SK-N-SH treated with all-trans-retinoic acid at 6 μM for 48 hours (cell line): ENCODE measurements at regions not wholly inside any gene's neighbourhood (a gene's known extent, or its start where the extent isn't known, plus 50 kb on each side); places are given as distances from the start of the nearest gene placed in this dataset.

Experiments
- ATAC-seq: fragments of 200-7000 bp; cut with Tn5 transposase; 3 replicates; pipeline ENCODE4 v1.9.1; 2020; ENCODE audit warnings: mild to moderate bottlenecking, moderate library complexity
- ARNTL ChIP-seq: fragments of 450-650 bp; formaldehyde crosslinking; IDR thresholded peaks from 2 replicates; pipeline ENCODE4 v1.5.0; 2020; ENCODE audit warnings: low read depth, mild to moderate bottlenecking, moderate library complexity, borderline replicate concordance
- BACH2 ChIP-seq: fragments of 250-450 bp; sonication (Bioruptor Pico); IDR thresholded peaks from 2 replicates; pipeline ENCODE4 v1.9.0; 2021; ENCODE audit warnings: mild to moderate bottlenecking, borderline replicate concordance
- CSDC2 ChIP-seq: fragments of 250-450 bp; sonication (Bioruptor Pico); IDR thresholded peaks from 2 replicates; pipeline ENCODE4 v1.5.0; 2020; ENCODE audit warnings: mild to moderate bottlenecking, moderate library complexity
- ESRRG ChIP-seq: fragments of 250-450 bp; sonication (Bioruptor Pico); IDR thresholded peaks from 2 replicates; pipeline ENCODE4 v1.6.1; 2021; ENCODE audit warnings: mild to moderate bottlenecking
- GLIS3 ChIP-seq: fragments of 250-450 bp; sonication (Bioruptor Pico); IDR thresholded peaks from 2 replicates; pipeline ENCODE4 v1.5.0; 2020; ENCODE audit warnings: mild to moderate bottlenecking, moderate library complexity
- ISL1 ChIP-seq: fragments of 250-450 bp; sonication (Bioruptor Pico); IDR thresholded peaks from 2 replicates; pipeline ENCODE4 v2.1.2; 2022; ENCODE audit warnings: mild to moderate bottlenecking, moderate library complexity
- OSR1 ChIP-seq: fragments of 250-450 bp; sonication (Bioruptor Pico); IDR thresholded peaks from 2 replicates; pipeline ENCODE4 v1.8.0; 2022; ENCODE audit warnings: moderate library complexity, mild to moderate bottlenecking, inconsistent platforms
- PPARA ChIP-seq: fragments of 250-450 bp; sonication (Bioruptor Pico); IDR thresholded peaks from 2 replicates; pipeline ENCODE4 v1.5.0; 2020; ENCODE audit warnings: mild to moderate bottlenecking, borderline replicate concordance
- RARB ChIP-seq: fragments of 250-450 bp; sonication (Bioruptor Pico); IDR thresholded peaks from 2 replicates; pipeline ENCODE4 v1.8.0; 2021; ENCODE audit warnings: mild to moderate bottlenecking, moderate library complexity
- SNAI2 ChIP-seq: fragments of 250-450 bp; sonication (Bioruptor Pico); IDR thresholded peaks from 2 replicates; pipeline ENCODE4 v1.5.0; 2020; ENCODE audit warnings: mild to moderate bottlenecking, moderate library complexity
- TCF4 ChIP-seq: fragments of 250-450 bp; sonication (Bioruptor Pico); IDR thresholded peaks from 2 replicates; pipeline ENCODE4 v1.8.0; 2021; ENCODE audit warnings: mild to moderate bottlenecking, moderate library complexity, borderline replicate concordance
- TOX ChIP-seq: fragments of 250-450 bp; sonication (Bioruptor Pico); IDR thresholded peaks from 2 replicates; pipeline ENCODE4 v1.8.0; 2021; ENCODE audit warnings: mild to moderate bottlenecking, moderate library complexity, borderline replicate concordance
- ZNF70 ChIP-seq: fragments of 450-650 bp; formaldehyde crosslinking; IDR thresholded peaks from 2 replicates; pipeline ENCODE4 v1.5.0; 2020; ENCODE audit warnings: mild to moderate bottlenecking, moderate library complexity
- ZNF8 ChIP-seq: fragments of 450-650 bp; formaldehyde crosslinking; IDR thresholded peaks from 2 replicates; pipeline ENCODE4 v1.5.0; 2020; ENCODE audit warnings: mild to moderate bottlenecking, moderate library complexity
- TF ChIP-seq, protein P1 (sequence below): fragments of 250-450 bp; sonication (Bioruptor Pico); IDR thresholded peaks from 2 replicates; pipeline ENCODE4 v1.8.0; 2020; ENCODE audit warnings: mild to moderate bottlenecking, moderate library complexity, borderline replicate concordance
- TF ChIP-seq, protein P2 (sequence below): fragments of 250-450 bp; sonication (Bioruptor Pico); IDR thresholded peaks from 2 replicates; pipeline ENCODE4 v1.8.0; 2021; ENCODE audit warnings: low read depth, mild to moderate bottlenecking, moderate library complexity, borderline replicate concordance
- TF ChIP-seq, protein P3 (sequence below): fragments of 250-450 bp; sonication (Bioruptor Pico); IDR thresholded peaks from 2 replicates; pipeline ENCODE4 v1.5.1; 2020; ENCODE audit warnings: low read depth, mild to moderate bottlenecking, moderate library complexity
- TF ChIP-seq, protein P4 (sequence below): fragments of 250-450 bp; sonication (Bioruptor Pico); IDR thresholded peaks from 2 replicates; pipeline ENCODE4 v1.5.1; 2021; ENCODE audit warnings: mild to moderate bottlenecking, moderate library complexity
- TF ChIP-seq, protein P5 (sequence below): fragments of 250-450 bp; sonication (Bioruptor Pico); IDR thresholded peaks from 2 replicates; pipeline ENCODE4 v1.5.0; 2020; ENCODE audit warnings: mild to moderate bottlenecking, moderate library complexity

DNA sequence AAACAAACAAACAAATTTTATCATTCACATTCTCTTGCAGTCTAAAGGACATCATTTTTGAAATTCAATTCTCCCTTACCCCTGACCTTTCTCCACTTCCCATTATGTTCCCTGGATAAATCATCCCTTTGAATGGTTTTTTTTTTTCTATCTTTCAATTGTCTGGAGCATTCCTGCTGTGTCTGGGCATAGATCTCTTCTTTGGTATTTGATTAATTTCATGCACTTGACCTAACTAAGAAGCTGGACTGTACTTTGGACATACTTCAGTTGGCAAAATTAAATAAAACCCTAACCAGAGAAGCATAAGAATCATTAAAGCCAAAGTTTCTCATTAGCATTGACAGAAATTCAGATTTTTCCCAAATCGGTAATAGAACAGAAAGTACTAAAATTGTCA, 163.6 kb upstream of the BMP4 start:
- TF ChIP-seq BACH2 (CRISPR knock-in tag) (no peak), CSDC2 (no peak), ISL1 (no peak), ZNF8 (CRISPR knock-in tag) (no peak), ARNTL (CRISPR knock-in tag) (no peak), GLIS3 (CRISPR knock-in tag) (no peak), RARB (no peak), PPARA (CRISPR knock-in tag) (no peak)
- TF ChIP-seq, all 23 proteins: peak for 0
- no peak for ATAC-seq

DNA sequence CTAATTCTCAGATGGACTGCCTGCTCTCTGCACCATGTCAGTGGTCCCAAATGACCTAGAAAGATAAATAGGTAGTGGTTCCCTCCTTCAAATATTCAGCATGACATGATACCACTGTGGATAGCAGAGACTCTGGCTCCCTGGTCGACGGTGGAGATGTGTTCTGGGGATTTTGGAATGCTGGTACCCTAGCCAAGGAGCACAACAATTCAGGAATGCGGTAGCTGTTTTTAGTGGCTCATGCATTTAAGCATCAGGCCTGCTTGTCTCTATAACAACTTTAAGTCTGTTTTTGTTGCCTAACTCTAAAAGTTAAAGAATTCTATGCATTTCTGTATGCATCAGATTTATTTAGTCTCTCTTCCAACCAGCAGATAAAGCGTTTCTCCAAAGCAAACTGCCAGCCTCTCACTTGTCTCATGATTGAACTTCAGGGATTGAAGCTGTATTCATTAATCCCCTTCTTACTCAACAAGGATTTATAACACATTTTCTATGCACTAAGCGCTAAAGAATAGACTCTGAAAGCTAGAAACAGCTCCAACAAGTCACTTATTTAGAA, 164.9 kb upstream of the BMP4 start:
- no peak for ATAC-seq
- TF ChIP-seq, protein P1, sequence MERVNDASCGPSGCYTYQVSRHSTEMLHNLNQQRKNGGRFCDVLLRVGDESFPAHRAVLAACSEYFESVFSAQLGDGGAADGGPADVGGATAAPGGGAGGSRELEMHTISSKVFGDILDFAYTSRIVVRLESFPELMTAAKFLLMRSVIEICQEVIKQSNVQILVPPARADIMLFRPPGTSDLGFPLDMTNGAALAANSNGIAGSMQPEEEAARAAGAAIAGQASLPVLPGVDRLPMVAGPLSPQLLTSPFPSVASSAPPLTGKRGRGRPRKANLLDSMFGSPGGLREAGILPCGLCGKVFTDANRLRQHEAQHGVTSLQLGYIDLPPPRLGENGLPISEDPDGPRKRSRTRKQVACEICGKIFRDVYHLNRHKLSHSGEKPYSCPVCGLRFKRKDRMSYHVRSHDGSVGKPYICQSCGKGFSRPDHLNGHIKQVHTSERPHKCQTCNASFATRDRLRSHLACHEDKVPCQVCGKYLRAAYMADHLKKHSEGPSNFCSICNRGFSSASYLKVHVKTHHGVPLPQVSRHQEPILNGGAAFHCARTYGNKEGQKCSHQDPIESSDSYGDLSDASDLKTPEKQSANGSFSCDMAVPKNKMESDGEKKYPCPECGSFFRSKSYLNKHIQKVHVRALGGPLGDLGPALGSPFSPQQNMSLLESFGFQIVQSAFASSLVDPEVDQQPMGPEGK (CRISPR knock-in tag): no peak
- TF ChIP-seq RARB (no peak), TCF4 (CRISPR knock-in tag) (no peak), TOX (CRISPR knock-in tag) (no peak), ZNF70 (CRISPR knock-in tag) (no peak), OSR1 (CRISPR knock-in tag) (no peak), CSDC2 (no peak), ZNF8 (CRISPR knock-in tag) (no peak)
- TF ChIP-seq, protein P2, sequence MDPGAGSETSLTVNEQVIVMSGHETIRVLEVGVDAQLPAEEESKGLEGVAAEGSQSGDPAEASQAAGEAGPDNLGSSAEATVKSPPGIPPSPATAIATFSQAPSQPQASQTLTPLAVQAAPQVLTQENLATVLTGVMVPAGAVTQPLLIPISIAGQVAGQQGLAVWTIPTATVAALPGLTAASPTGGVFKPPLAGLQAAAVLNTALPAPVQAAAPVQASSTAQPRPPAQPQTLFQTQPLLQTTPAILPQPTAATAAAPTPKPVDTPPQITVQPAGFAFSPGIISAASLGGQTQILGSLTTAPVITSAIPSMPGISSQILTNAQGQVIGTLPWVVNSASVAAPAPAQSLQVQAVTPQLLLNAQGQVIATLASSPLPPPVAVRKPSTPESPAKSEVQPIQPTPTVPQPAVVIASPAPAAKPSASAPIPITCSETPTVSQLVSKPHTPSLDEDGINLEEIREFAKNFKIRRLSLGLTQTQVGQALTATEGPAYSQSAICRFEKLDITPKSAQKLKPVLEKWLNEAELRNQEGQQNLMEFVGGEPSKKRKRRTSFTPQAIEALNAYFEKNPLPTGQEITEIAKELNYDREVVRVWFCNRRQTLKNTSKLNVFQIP (CRISPR knock-in tag): no peak
- TF ChIP-seq, all 23 proteins: peak for 0

DNA sequence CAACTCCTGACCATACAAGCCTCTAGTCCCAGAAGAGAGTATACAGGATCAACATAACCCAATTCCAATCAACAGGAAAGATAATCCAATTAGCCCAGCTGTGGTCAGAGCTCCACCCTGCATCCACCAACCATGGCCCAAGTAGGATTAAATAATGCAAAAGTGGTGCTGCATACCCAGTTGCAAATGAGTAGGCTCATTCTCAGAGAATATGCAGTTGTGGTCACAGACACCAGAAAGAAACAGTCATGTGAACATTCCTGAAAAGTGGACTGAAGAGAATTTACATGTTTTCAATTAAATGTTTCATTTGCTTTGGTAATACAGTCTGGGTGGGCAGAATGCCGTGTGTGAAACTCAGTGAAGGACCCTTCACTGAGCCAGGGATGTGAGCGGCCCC, 167.2 kb upstream of the BMP4 start:
- TF ChIP-seq OSR1 (CRISPR knock-in tag) (no peak), ZNF70 (CRISPR knock-in tag) (no peak), ESRRG (CRISPR knock-in tag) (no peak), SNAI2 (CRISPR knock-in tag) (no peak), ISL1 (no peak), RARB (no peak), CSDC2 (no peak), GLIS3 (CRISPR knock-in tag) (no peak), ZNF8 (CRISPR knock-in tag) (no peak), BACH2 (CRISPR knock-in tag) (no peak), TCF4 (CRISPR knock-in tag) (no peak)
- TF ChIP-seq, protein P2 (CRISPR knock-in tag): no peak
- TF ChIP-seq, protein P3, sequence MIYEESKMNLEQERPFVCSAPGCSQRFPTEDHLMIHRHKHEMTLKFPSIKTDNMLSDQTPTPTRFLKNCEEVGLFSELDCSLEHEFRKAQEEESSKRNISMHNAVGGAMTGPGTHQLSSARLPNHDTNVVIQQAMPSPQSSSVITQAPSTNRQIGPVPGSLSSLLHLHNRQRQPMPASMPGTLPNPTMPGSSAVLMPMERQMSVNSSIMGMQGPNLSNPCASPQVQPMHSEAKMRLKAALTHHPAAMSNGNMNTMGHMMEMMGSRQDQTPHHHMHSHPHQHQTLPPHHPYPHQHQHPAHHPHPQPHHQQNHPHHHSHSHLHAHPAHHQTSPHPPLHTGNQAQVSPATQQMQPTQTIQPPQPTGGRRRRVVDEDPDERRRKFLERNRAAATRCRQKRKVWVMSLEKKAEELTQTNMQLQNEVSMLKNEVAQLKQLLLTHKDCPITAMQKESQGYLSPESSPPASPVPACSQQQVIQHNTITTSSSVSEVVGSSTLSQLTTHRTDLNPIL: no peak
- TF ChIP-seq, protein P4, sequence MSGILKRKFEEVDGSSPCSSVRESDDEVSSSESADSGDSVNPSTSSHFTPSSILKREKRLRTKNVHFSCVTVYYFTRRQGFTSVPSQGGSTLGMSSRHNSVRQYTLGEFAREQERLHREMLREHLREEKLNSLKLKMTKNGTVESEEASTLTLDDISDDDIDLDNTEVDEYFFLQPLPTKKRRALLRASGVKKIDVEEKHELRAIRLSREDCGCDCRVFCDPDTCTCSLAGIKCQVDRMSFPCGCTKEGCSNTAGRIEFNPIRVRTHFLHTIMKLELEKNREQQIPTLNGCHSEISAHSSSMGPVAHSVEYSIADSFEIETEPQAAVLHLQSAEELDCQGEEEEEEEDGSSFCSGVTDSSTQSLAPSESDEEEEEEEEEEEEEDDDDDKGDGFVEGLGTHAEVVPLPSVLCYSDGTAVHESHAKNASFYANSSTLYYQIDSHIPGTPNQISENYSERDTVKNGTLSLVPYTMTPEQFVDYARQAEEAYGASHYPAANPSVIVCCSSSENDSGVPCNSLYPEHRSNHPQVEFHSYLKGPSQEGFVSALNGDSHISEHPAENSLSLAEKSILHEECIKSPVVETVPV (CRISPR knock-in tag): no peak
- TF ChIP-seq, protein P5, sequence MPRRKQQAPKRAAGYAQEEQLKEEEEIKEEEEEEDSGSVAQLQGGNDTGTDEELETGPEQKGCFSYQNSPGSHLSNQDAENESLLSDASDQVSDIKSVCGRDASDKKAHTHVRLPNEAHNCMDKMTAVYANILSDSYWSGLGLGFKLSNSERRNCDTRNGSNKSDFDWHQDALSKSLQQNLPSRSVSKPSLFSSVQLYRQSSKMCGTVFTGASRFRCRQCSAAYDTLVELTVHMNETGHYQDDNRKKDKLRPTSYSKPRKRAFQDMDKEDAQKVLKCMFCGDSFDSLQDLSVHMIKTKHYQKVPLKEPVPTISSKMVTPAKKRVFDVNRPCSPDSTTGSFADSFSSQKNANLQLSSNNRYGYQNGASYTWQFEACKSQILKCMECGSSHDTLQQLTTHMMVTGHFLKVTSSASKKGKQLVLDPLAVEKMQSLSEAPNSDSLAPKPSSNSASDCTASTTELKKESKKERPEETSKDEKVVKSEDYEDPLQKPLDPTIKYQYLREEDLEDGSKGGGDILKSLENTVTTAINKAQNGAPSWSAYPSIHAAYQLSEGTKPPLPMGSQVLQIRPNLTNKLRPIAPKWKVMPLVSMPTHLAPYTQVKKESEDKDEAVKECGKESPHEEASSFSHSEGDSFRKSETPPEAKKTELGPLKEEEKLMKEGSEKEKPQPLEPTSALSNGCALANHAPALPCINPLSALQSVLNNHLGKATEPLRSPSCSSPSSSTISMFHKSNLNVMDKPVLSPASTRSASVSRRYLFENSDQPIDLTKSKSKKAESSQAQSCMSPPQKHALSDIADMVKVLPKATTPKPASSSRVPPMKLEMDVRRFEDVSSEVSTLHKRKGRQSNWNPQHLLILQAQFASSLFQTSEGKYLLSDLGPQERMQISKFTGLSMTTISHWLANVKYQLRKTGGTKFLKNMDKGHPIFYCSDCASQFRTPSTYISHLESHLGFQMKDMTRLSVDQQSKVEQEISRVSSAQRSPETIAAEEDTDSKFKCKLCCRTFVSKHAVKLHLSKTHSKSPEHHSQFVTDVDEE (CRISPR knock-in tag): no peak
- ATAC-seq: no peak
